IMR-90 (cell line): ENCODE measurements at regions not wholly inside any gene's neighbourhood (a gene's known extent, or its start where the extent isn't known, plus 50 kb on each side); places are given as distances from the start of the nearest gene placed in this dataset.

Source experiments
- ATAC-seq: fragments of 200-7000 bp; cut with Tn5 transposase; 2 replicates; pipeline ENCODE4 v1.9.1; 2020; ENCODE audit warnings: low read depth, mild to moderate bottlenecking, moderate library complexity
- BruUV-seq: library from RNA; stranded (reverse); fragments of 400-500 nt; replicated peaks from 2 replicates; lab custom pipeline; 2021; lab: Mats Ljungman, UMichigan
- CTCF ChIA-PET: fragments of 300-600 bp; formaldehyde crosslinking; extraction: SDS; loops from one replicate; lab custom pipeline; 2021; ENCODE audit warnings: antibody characterized with exemption; lab: Yijun Ruan, JAX
- POLR2A ChIA-PET: fragments of 300-600 bp; sonication (Branson Sonifier 250); formaldehyde crosslinking; loops from one replicate; lab custom pipeline; 2022; ENCODE audit warnings: antibody characterized with exemption; ENCODE audit not compliant: unreplicated experiment; lab: Charles Lee
- DNase-seq: peaks from one replicate; pipeline ENCODE4 v3.0.0; 2013
- H2AFZ ChIP-seq: replicated peaks from 2 replicates; pipeline ENCODE3; 2013; ENCODE audit warnings: low read length, mild to moderate bottlenecking; ENCODE audit not compliant: poor library complexity
- H2AK5ac ChIP-seq: 2 replicates; pipeline ENCODE4 v1.6.1; 2013; ENCODE audit warnings: low read depth, low read length, inconsistent platforms
- H2AK9ac ChIP-seq: replicated peaks from 2 replicates; pipeline ENCODE3; 2013; ENCODE audit warnings: mild to moderate bottlenecking, low read depth, low read length, moderate library complexity; ENCODE audit not compliant: poor library complexity
- H2BK120ac ChIP-seq: 2 replicates; pipeline ENCODE4 v1.6.1; 2013; ENCODE audit warnings: low read depth, low read length, inconsistent platforms
- H2BK15ac ChIP-seq: 3 replicates; pipeline ENCODE4 v1.6.1; 2013; ENCODE audit warnings: low read depth, low read length, inconsistent platforms
- H2BK20ac ChIP-seq: 2 replicates; pipeline ENCODE4 v1.6.1; 2013; ENCODE audit warnings: low read depth, mild to moderate bottlenecking, inconsistent platforms, low read length, moderate library complexity
- H2BK5ac ChIP-seq: 2 replicates; pipeline ENCODE4 v1.6.1; 2013; ENCODE audit warnings: mild to moderate bottlenecking, low read depth, low read length, inconsistent platforms; ENCODE audit not compliant: poor library complexity, severe bottlenecking
- H3K14ac ChIP-seq: replicated peaks from 2 replicates; pipeline ENCODE4 v1.6.1; 2013; ENCODE audit warnings: low read depth, low read length, inconsistent platforms
- H3K18ac ChIP-seq: 2 replicates; pipeline ENCODE4 v1.6.1; 2013; ENCODE audit warnings: low read depth, low read length, control low read depth
- H3K23ac ChIP-seq: 2 replicates; pipeline ENCODE4 v1.6.1; 2013; ENCODE audit warnings: low read depth, low read length, inconsistent platforms
- H3K27ac ChIP-seq: 2 replicates; pipeline ENCODE4 v1.5.1; 2013; ENCODE audit warnings: mild to moderate bottlenecking, control low read depth, low read length; ENCODE audit not compliant: insufficient read depth
- H3K27me3 ChIP-seq: 2 replicates; pipeline ENCODE4 v1.6.1; 2013; ENCODE audit warnings: low read length; ENCODE audit not compliant: control insufficient read depth, insufficient read depth
- H3K36me3 ChIP-seq: 2 replicates; pipeline ENCODE4 v1.6.1; 2013; ENCODE audit warnings: low read length, mixed read lengths; ENCODE audit not compliant: control insufficient read depth, insufficient read depth
- H3K4ac ChIP-seq: 2 replicates; pipeline ENCODE4 v1.6.1; 2013; ENCODE audit warnings: low read depth, low read length, inconsistent platforms
- H3K4me1 ChIP-seq: 2 replicates; pipeline ENCODE4 v1.6.1; 2013; ENCODE audit warnings: low read length, mixed read lengths; ENCODE audit not compliant: control insufficient read depth, insufficient read depth
- H3K4me2 ChIP-seq: 2 replicates; pipeline ENCODE4 v1.6.1; 2013; ENCODE audit warnings: low read depth, mild to moderate bottlenecking, control low read depth, low read length, moderate library complexity
- H3K4me3 ChIP-seq: 2 replicates; pipeline ENCODE4 v1.5.1; 2013; ENCODE audit warnings: low read depth, mild to moderate bottlenecking, control low read depth, low read length, moderate library complexity; ENCODE audit not compliant: insufficient read depth
- H3K56ac ChIP-seq: 2 replicates; pipeline ENCODE4 v1.6.1; 2013; ENCODE audit warnings: low read length, inconsistent platforms; ENCODE audit not compliant: insufficient read depth; ENCODE audit errors: extremely low read depth
- H3K79me1 ChIP-seq, 2 experiments: 2 replicates each; pipeline ENCODE4 v1.6.1; 2013; ENCODE audit warnings: low read length in 2 of 2, inconsistent platforms in 1 of 2, low read depth in 1 of 2
- H3K9ac ChIP-seq: 2 replicates; pipeline ENCODE4 v1.6.1; 2013; ENCODE audit warnings: low read depth, low read length, control low read depth
- H3K9me1 ChIP-seq: 2 replicates; pipeline ENCODE4 v1.6.1; 2013; ENCODE audit warnings: low read length, inconsistent platforms; ENCODE audit not compliant: insufficient read depth
- H3K9me3 ChIP-seq: 2 replicates; pipeline ENCODE4 v1.6.1; 2013; ENCODE audit warnings: low read length; ENCODE audit not compliant: control insufficient read depth, insufficient read depth
- H4K20me1 ChIP-seq: 2 replicates; pipeline ENCODE4 v1.6.1; 2013; ENCODE audit warnings: low read length, inconsistent platforms; ENCODE audit not compliant: insufficient read depth
- H4K5ac ChIP-seq: 2 replicates; pipeline ENCODE4 v1.6.1; 2013; ENCODE audit warnings: mild to moderate bottlenecking, low read depth, low read length, control low read depth
- H4K8ac ChIP-seq, 2 experiments: 2 replicates each; pipeline ENCODE4 v1.6.1; 2013; ENCODE audit warnings: low read depth in 2 of 2, low read length in 2 of 2, control low read depth in 1 of 2, inconsistent platforms in 1 of 2
- H4K91ac ChIP-seq: 2 replicates; pipeline ENCODE4 v1.6.1; 2013; ENCODE audit warnings: low read depth, low read length, inconsistent platforms; ENCODE audit not compliant: insufficient read depth
- CEBPB ChIP-seq: IDR thresholded peaks from 2 replicates; pipeline ENCODE4 v1.6.1; 2012; ENCODE audit warnings: low read depth, low read length, improper control_type of control experiment
- CHD1 ChIP-seq: IDR thresholded peaks from 2 replicates; pipeline ENCODE4 v1.6.1; 2012; ENCODE audit warnings: low read depth, low read length, improper control_type of control experiment
- ELK1 ChIP-seq: fragments of 150-350 bp; IDR thresholded peaks from 2 replicates; pipeline ENCODE4 v1.6.1; 2016; ENCODE audit warnings: low read depth, mild to moderate bottlenecking, low read length, moderate library complexity, borderline replicate concordance
- MXI1 ChIP-seq: IDR thresholded peaks from 2 replicates; pipeline ENCODE4 v1.6.1; 2012; ENCODE audit warnings: low read depth, mild to moderate bottlenecking, low read length, moderate library complexity, borderline replicate concordance
- POLR2A ChIP-seq: IDR thresholded peaks from 2 replicates; pipeline ENCODE4 v1.6.1; 2012; ENCODE audit warnings: mild to moderate bottlenecking, low read depth, low read length
- WGBS, 2 experiments: methylation state at CpG; one replicate each; pipeline versions ENCODE4 v1.1.5 to v1.1.7; 2013; ENCODE audit warnings: missing lambda C conversion rate in 2 of 2; ENCODE audit not compliant: insufficient read length in 1 of 2; ENCODE audit errors: extremely low coverage in 2 of 2; 5-methylcytosine and 5-hydroxymethylcytosine counted together
- dilution Hi-C: fragments of 300-500 bp; cut with HindIII; formaldehyde crosslinking; loops from one replicate; pipeline ENCODE4 v1.14.3; 2018; ENCODE audit warnings: low sequenced_read_pairs; ENCODE audit not compliant: unreplicated experiment
- in situ Hi-C: fragments of 300-500 bp; cut with MboI; formaldehyde crosslinking; loops from 3 replicates; pipeline ENCODE4 v1.14.3; 2019; ENCODE audit warnings: low sequenced_read_pairs, inconsistent platforms, mixed read lengths
- intact Hi-C: fragments of 100-400 bp; cut with micrococcal nuclease; formaldehyde crosslinking; loops from 2 replicates; pipeline ENCODE4 v1.10.0; 2022

GRCh38 chr20:54773643-54774000 is 298.2 kb downstream of the DOK5 start:
- H3K18ac ChIP-seq: no peak overlapping the region
- no peak overlapping the region for H3K27ac ChIP-seq
- no peak overlapping the region for H3K4me2 ChIP-seq
- H3K79me1 ChIP-seq: no peaks in the 10 kb centered on the region
- no peaks in the 10 kb centered on the region for H4K20me1 ChIP-seq
- in situ Hi-C loops: no loop called here
- no peak overlapping the region for H2AK9ac ChIP-seq
- H3K9me3 ChIP-seq: peaks cover 6% of the 10 kb centered on the region
- no peak overlapping the region for H3K56ac ChIP-seq
- POLR2A ChIA-PET: no interaction called here
- no peaks in the 10 kb centered on the region for H3K27me3 ChIP-seq
- H2AFZ ChIP-seq: no peak overlapping the region
- H3K14ac ChIP-seq: no peak overlapping the region
- H4K5ac ChIP-seq: no peak overlapping the region
- ATAC-seq: no peak
- H3K23ac ChIP-seq: no peak overlapping the region
- intact Hi-C loops: no loop called here
- no peak overlapping the region for H3K9ac ChIP-seq
- no peaks in the 10 kb centered on the region for H3K36me3 ChIP-seq
- no TSS peak for BruUV-seq
- no peak overlapping the region for H3K4ac ChIP-seq
- CTCF ChIA-PET: no interaction called here
- no peak overlapping the region for H4K8ac ChIP-seq
- no peaks in the 10 kb centered on the region for H3K9me1 ChIP-seq
- H2BK120ac ChIP-seq: no peak overlapping the region
- H3K4me1 ChIP-seq: no peaks in the 10 kb centered on the region
- WGBS, 2 experiments: 67% methylated on average over 1 of the region's 8 CpGs; no CpG with 5 or more reads in 1 of the 2 experiments
- H4K91ac ChIP-seq: no peak overlapping the region
- H3K4me3 ChIP-seq: no peak overlapping the region
- TF ChIP-seq MXI1: no peak
- no peak for TF ChIP-seq POLR2A
- no peak for TF ChIP-seq CHD1
- no peak for TF ChIP-seq CEBPB
- TF ChIP-seq ELK1: no peak
- H2BK5ac ChIP-seq: no peak overlapping the region
- DNase-seq: no peak
- H2BK20ac ChIP-seq: no peak overlapping the region
- H2BK15ac ChIP-seq: no peak overlapping the region
- dilution Hi-C loops: no loop called here
- H2AK5ac ChIP-seq: no peak overlapping the region
